A673 (cell line): ENCODE measurements at regions not wholly inside any gene's neighbourhood (a gene's known extent, or its start where the extent isn't known, plus 50 kb on each side); places are given as distances from the start of the nearest gene placed in this dataset.

Experiments
- BruUV-seq: library from RNA; stranded (reverse); fragments of 400-500 nt; replicated peaks from 2 replicates; lab custom pipeline; 2021; lab: Mats Ljungman, UMichigan
- CTCF ChIA-PET: fragments of 300-600 bp; sonication (Branson Sonifier 250); formaldehyde crosslinking; loops from one replicate; lab custom pipeline; 2022; ENCODE audit warnings: antibody characterized with exemption; lab: Charles Lee
- POLR2A ChIA-PET: fragments of 300-600 bp; sonication (Branson Sonifier 250); formaldehyde crosslinking; loops from one replicate; lab custom pipeline; 2022; ENCODE audit warnings: antibody characterized with exemption; ENCODE audit not compliant: low non-redundant PET; lab: Charles Lee
- DNase-seq: peaks from one replicate; pipeline ENCODE4 v3.0.0-alpha.2; 2015; ENCODE audit warnings: low spot score
- H3K27ac ChIP-seq: fragments of 200-600 bp; sonication (generic); 2 replicates; pipeline ENCODE4 v1.5.1; 2016; ENCODE audit warnings: mixed run types, low read depth, mild to moderate bottlenecking, mixed read lengths, antibody characterized with exemption, low read length; ENCODE audit not compliant: poor library complexity, severe bottlenecking
- H3K27me3 ChIP-seq: fragments of 200-600 bp; sonication (generic); replicated peaks from 2 replicates; pipeline ENCODE4 v1.6.1; 2017; ENCODE audit warnings: mixed run types, low read depth, mild to moderate bottlenecking, mixed read lengths, antibody characterized with exemption, low read length; ENCODE audit not compliant: insufficient read depth, poor library complexity
- H3K36me3 ChIP-seq: fragments of 200-600 bp; sonication (generic); 2 replicates; pipeline ENCODE4 v1.6.1; 2016; ENCODE audit warnings: mixed run types, mild to moderate bottlenecking, mixed read lengths, antibody characterized with exemption, low read length; ENCODE audit not compliant: insufficient read depth, poor library complexity, severe bottlenecking
- H3K4me1 ChIP-seq: fragments of 200-600 bp; sonication (generic); 2 replicates; pipeline ENCODE4 v1.6.1; 2017; ENCODE audit warnings: mixed run types, mild to moderate bottlenecking, mixed read lengths, antibody characterized with exemption, low read length; ENCODE audit not compliant: insufficient read depth, poor library complexity, severe bottlenecking
- H3K4me3 ChIP-seq: fragments of 200-600 bp; sonication (generic); 2 replicates; pipeline ENCODE4 v1.5.1; 2016; ENCODE audit warnings: low read depth, mixed run types, mild to moderate bottlenecking, mixed read lengths, low read length; ENCODE audit not compliant: poor library complexity, severe bottlenecking
- H3K9me3 ChIP-seq: fragments of 200-600 bp; sonication (generic); 2 replicates; pipeline ENCODE4 v1.6.1; 2016; ENCODE audit warnings: mixed run types, low read depth, mild to moderate bottlenecking, mixed read lengths, antibody characterized with exemption, low read length; ENCODE audit not compliant: poor library complexity, severe bottlenecking
- CTCF ChIP-seq: fragments of 300-800, 200-600 bp; sonication (generic); conservative IDR thresholded peaks from 2 replicates; pipeline ENCODE4 v1.5.1; 2017; ENCODE audit warnings: low read depth, mild to moderate bottlenecking, antibody characterized with exemption, low read length, moderate library complexity, mixed read lengths
- EZH2 ChIP-seq: fragments of 200-600 bp; sonication (generic); IDR thresholded peaks from 2 replicates; pipeline ENCODE4 v1.6.1; 2017; ENCODE audit warnings: borderline replicate concordance, low read depth, mild to moderate bottlenecking, mixed read lengths, antibody characterized with exemption, low read length; ENCODE audit not compliant: poor library complexity, severe bottlenecking
- intact Hi-C: fragments of 100-400 bp; cut with micrococcal nuclease; formaldehyde crosslinking; loops from one replicate; pipeline ENCODE4 v1.10.0; 2022; ENCODE audit not compliant: unreplicated experiment

DNA sequence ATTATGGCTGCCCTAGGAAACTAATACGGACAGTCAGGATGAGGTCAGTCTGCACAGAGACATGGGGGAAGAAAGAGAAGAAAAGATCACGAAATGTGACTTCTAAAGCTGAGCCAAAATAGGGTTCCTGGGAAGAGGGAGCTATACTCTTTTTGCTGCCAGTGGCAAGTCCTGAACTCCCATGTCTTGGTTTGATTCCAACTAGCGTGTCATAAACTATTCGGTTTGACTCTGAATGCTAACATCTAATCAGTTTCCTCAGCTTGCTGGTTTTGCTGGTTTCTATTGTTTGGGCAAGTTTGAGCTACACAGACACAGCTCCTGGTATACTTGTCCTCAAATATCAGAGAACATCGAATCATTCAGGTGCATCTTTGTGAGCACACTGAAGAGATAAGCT, 80.5 kb upstream of the CYP1B1 start:
- ChIA-PET CTCF (no interaction called here), POLR2A (no interaction called here)
- no TSS peak for BruUV-seq
- DNase-seq: no peak
- Histone ChIP-seq H3K36me3 (no peaks in the 10 kb centered on the region), H3K4me3 (no peak overlapping the region), H3K27ac (no peak overlapping the region), H3K9me3 (no peaks in the 10 kb centered on the region), H3K27me3 (peaks cover 4% of the 10 kb centered on the region), H3K4me1 (no peaks in the 10 kb centered on the region)
- TF ChIP-seq EZH2 (no peak), CTCF (no peak)
- intact Hi-C loops: no loop called here

DNA sequence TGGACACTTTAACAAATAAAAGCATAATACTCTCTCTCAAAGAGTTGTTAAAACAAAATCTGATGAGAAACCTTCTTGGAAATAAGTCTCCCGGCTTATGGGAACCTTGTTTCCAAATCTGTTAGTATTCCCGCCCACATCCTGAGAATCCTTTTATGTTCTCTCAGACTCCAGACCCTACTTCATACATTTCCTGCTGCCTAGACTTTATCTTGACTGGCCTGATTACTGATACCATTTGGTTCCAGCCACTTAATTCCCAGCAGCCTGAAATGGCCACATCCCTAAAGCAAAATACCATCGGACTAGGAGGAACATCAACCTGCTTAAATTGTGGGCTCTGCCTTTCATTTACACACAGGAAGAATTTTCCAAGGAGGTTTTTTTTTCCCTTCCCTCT, 79.1 kb upstream of the CYP1B1 start:
- TF ChIP-seq CTCF: no peak
- TF ChIP-seq EZH2: no peak
- no TSS peak for BruUV-seq
- H3K4me1 ChIP-seq: no peaks in the 10 kb centered on the region
- H3K27ac ChIP-seq: no peak overlapping the region
- H3K27me3 ChIP-seq: no peaks in the 10 kb centered on the region
- CTCF ChIA-PET: no interaction called here
- H3K9me3 ChIP-seq: no peaks in the 10 kb centered on the region
- DNase-seq: no peak
- no peak overlapping the region for H3K4me3 ChIP-seq
- intact Hi-C loops: no loop called here
- H3K36me3 ChIP-seq: no peaks in the 10 kb centered on the region
- POLR2A ChIA-PET: no interaction called here

DNA sequence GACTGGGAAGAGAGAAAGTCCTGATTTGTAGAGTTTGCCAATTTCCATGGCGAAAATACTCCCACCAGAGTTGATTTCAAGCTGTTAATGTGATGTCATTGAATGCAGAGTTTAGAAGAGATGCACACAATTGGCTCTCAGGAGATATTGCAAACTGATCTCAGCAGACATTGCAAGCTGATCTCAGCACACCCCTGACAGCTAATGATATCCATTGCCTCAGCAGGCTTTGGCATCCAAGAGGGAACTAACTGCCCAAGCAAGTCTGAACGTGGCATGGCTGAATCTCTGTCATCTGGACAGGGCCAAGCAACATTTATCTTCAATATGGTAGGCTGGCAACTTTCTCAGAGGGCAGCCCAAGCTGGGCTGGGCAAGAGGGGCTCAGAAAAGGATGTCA, 78.4 kb upstream of the CYP1B1 start:
- no TSS peak for BruUV-seq
- intact Hi-C loops: no loop called here
- ChIA-PET CTCF (no interaction called here), POLR2A (no interaction called here)
- TF ChIP-seq CTCF: no peak
- TF ChIP-seq EZH2: no peak
- Histone ChIP-seq H3K36me3 (no peaks in the 10 kb centered on the region), H3K4me3 (no peak overlapping the region), H3K9me3 (no peaks in the 10 kb centered on the region), H3K27ac (no peak overlapping the region), H3K4me1 (no peaks in the 10 kb centered on the region), H3K27me3 (no peaks in the 10 kb centered on the region)
- DNase-seq: no peak
